Endothelial cell of umbilical vein (primary cell): ENCODE measurements at regions not wholly inside any gene's neighbourhood (a gene's known extent, or its start where the extent isn't known, plus 50 kb on each side); places are given as distances from the start of the nearest gene placed in this dataset.

Experiments
- BruUV-seq: library from RNA; stranded (reverse); fragments of 400-500 nt; replicated peaks from 2 replicates; lab custom pipeline; 2021; lab: Mats Ljungman, UMichigan
- CTCF ChIA-PET: fragments of 300-600, 350-600 bp; sonication (Branson Sonifier 250); formaldehyde crosslinking; loops from one replicate; lab custom pipeline; 2021; ENCODE audit warnings: antibody characterized with exemption, inconsistent platforms; lab: Charles Lee
- POLR2A ChIA-PET: fragments of 300-600, 350-600 bp; sonication (Branson Sonifier 250); formaldehyde crosslinking; loops from one replicate; lab custom pipeline; 2021; ENCODE audit warnings: antibody characterized with exemption, inconsistent platforms; lab: Charles Lee
- DNase-seq: peaks from one replicate; pipeline ENCODE4 v3.0.0-alpha.2; 2011; ENCODE audit warnings: low read depth, low spot score
- FAIRE-seq: peaks from 2 replicates; lab custom pipeline; 2011; peaks lifted over from hg19 to GRCh38; lab: Jason Lieb, UNC
- H2AFZ ChIP-seq: 2 replicates; pipeline ENCODE4 v1.6.0; 2012; ENCODE audit warnings: low read depth, low read length, control low read depth, inconsistent platforms
- H3K27ac ChIP-seq: 2 replicates; pipeline ENCODE4 v1.5.1; 2011; ENCODE audit warnings: low read depth, mild to moderate bottlenecking, control low read depth, low read length, moderate library complexity; ENCODE audit not compliant: insufficient read depth
- H3K27me3 ChIP-seq, 2 experiments: 2 replicates each; pipeline versions ENCODE4 v1.6.0 to v1.6.1; 2011; ENCODE audit warnings: low read length in 2 of 2, mixed read lengths in 1 of 2; ENCODE audit not compliant: control insufficient read depth in 2 of 2, insufficient read depth in 2 of 2
- H3K36me3 ChIP-seq, 2 experiments: 2 replicates in 1 of 2; 3 replicates in 1 of 2; pipeline ENCODE4 v1.5.1; 2011; ENCODE audit warnings: low read length in 2 of 2, mild to moderate bottlenecking in 1 of 2, moderate library complexity in 1 of 2; ENCODE audit not compliant: control insufficient read depth in 2 of 2, insufficient read depth in 2 of 2; ENCODE audit errors: extremely low read depth in 1 of 2
- H3K4me1 ChIP-seq: 3 replicates; pipeline ENCODE4 v1.5.1; 2011; ENCODE audit warnings: mild to moderate bottlenecking, low read length; ENCODE audit not compliant: control insufficient read depth, insufficient read depth; ENCODE audit errors: extremely low read depth
- H3K4me2 ChIP-seq: 2 replicates; pipeline ENCODE4 v1.6.1; 2011; ENCODE audit warnings: low read length, control low read depth, mixed read lengths; ENCODE audit not compliant: insufficient read depth
- H3K4me3 ChIP-seq, 3 experiments: fragments of 200-600 bp in 1 of 3; sonication (generic), shearing (Covaris generic) in 1 of 3; replicated peaks in 1 of 3; 2 replicates each; pipeline ENCODE4 v1.5.1; 2011 to 2016; ENCODE audit warnings: control low read depth in 3 of 3, low read length in 3 of 3, mild to moderate bottlenecking in 2 of 3, inconsistent platforms in 1 of 3, low read depth in 1 of 3, moderate library complexity in 1 of 3; ENCODE audit not compliant: insufficient read depth in 1 of 3
- H3K79me2 ChIP-seq: 2 replicates; pipeline ENCODE4 v1.6.0; 2012; ENCODE audit warnings: low read length, inconsistent platforms; ENCODE audit not compliant: control insufficient read depth, insufficient read depth
- H3K9ac ChIP-seq: replicated peaks from 2 replicates; pipeline ENCODE3; 2011; ENCODE audit warnings: low read length, control low read depth; ENCODE audit not compliant: insufficient read depth; ENCODE audit errors: extremely low read depth
- H3K9me1 ChIP-seq: replicated peaks from 3 replicates; pipeline ENCODE4 v1.6.0; 2011; ENCODE audit warnings: mild to moderate bottlenecking, low read length; ENCODE audit not compliant: control insufficient read depth, insufficient read depth; ENCODE audit errors: extremely low read depth
- H3K9me3 ChIP-seq: replicated peaks from 2 replicates; pipeline ENCODE4 v1.5.1; 2012; ENCODE audit warnings: low read length, inconsistent platforms; ENCODE audit not compliant: control insufficient read depth, insufficient read depth
- H4K20me1 ChIP-seq: replicated peaks from 2 replicates; pipeline ENCODE3; 2011; ENCODE audit warnings: mild to moderate bottlenecking, low read length; ENCODE audit not compliant: control insufficient read depth, insufficient read depth; ENCODE audit errors: extremely low read depth
- CTCF ChIP-seq, 2 donors: IDR thresholded peaks; 1 replicate in 1 of 2; 2 replicates in 1 of 2; pipeline ENCODE4 v1.5.1; 2011; ENCODE audit warnings: low read length in 2 of 2, mild to moderate bottlenecking in 2 of 2, moderate library complexity in 2 of 2, control low read depth in 1 of 2, inconsistent platforms in 1 of 2, low read depth in 1 of 2; ENCODE audit not compliant: insufficient read depth in 1 of 2; ENCODE audit errors: extremely low read depth in 1 of 2
- EZH2 ChIP-seq: IDR thresholded peaks from 2 replicates; pipeline ENCODE4 v1.6.1; 2012; ENCODE audit warnings: borderline replicate concordance, low read depth, mild to moderate bottlenecking, moderate library complexity, low read length, inconsistent platforms; ENCODE audit not compliant: severe bottlenecking
- FOS ChIP-seq: IDR thresholded peaks from 2 replicates; pipeline ENCODE4 v1.6.1; 2011; ENCODE audit warnings: mild to moderate bottlenecking, low read length, moderate library complexity, borderline replicate concordance; ENCODE audit not compliant: insufficient read depth
- GATA2 ChIP-seq: IDR thresholded peaks from 2 replicates; pipeline ENCODE4 v1.7.0; 2011; ENCODE audit warnings: low read depth, mild to moderate bottlenecking, moderate library complexity, mixed read lengths, low read length; ENCODE audit not compliant: insufficient read length, insufficient read depth
- JUN ChIP-seq: IDR thresholded peaks from 2 replicates; pipeline ENCODE4 v1.6.1; 2011; ENCODE audit warnings: borderline replicate concordance, low read depth; ENCODE audit not compliant: insufficient read length, insufficient read depth
- MAX ChIP-seq: IDR thresholded peaks from 2 replicates; pipeline ENCODE4 v1.6.1; 2011; ENCODE audit not compliant: insufficient read depth, insufficient read length
- MYC ChIP-seq: IDR thresholded peaks from one replicate; pipeline ENCODE4 v1.6.1; 2011; ENCODE audit warnings: mild to moderate bottlenecking, low read depth, low read length
- POLR2A ChIP-seq: IDR thresholded peaks from 2 replicates; pipeline ENCODE4 v1.6.1; 2012; ENCODE audit warnings: low read depth, mild to moderate bottlenecking, control low read depth, low read length
- POLR2AphosphoS5 ChIP-seq: IDR thresholded peaks from 2 replicates; pipeline ENCODE4 v1.6.1; 2012; ENCODE audit warnings: low read depth, mild to moderate bottlenecking, control low read depth, low read length, moderate library complexity; ENCODE audit not compliant: insufficient read depth
- dilution Hi-C: fragments of 300-500 bp; cut with MboI; formaldehyde crosslinking; loops from one replicate; pipeline ENCODE4 v1.15.0; 2019; ENCODE audit warnings: low sequenced_read_pairs; ENCODE audit not compliant: extremely low pct_ligation_motif_present
- intact Hi-C: fragments of 100-400 bp; cut with micrococcal nuclease; formaldehyde crosslinking; loops from one replicate; pipeline ENCODE4 v1.10.0; 2022

GRCh38 chr1:60864722-60865121, 217.6 kb upstream of the NFIA start:
- no TSS peak for BruUV-seq
- dilution Hi-C loops (no loop called here), intact Hi-C loops (no loop called here)
- Histone ChIP-seq H3K27me3 (no peaks in the 10 kb centered on the region), H3K27ac (no peak overlapping the region), H3K9me1 (no peaks in the 10 kb centered on the region), H3K36me3 (no peaks in the 10 kb centered on the region), H3K9ac (no peak overlapping the region), H4K20me1 (no peaks in the 10 kb centered on the region), H3K4me3 (no peak overlapping the region), H2AFZ (no peak overlapping the region), H3K4me1 (peaks cover 4% of the 10 kb centered on the region), H3K9me3 (no peaks in the 10 kb centered on the region), H3K79me2 (no peaks in the 10 kb centered on the region), H3K4me2 (no peak overlapping the region)
- no peak for FAIRE-seq
- CTCF ChIA-PET: no interaction called here
- no peak for DNase-seq
- no peak for TF ChIP-seq MYC
- TF ChIP-seq MAX: no peak
- no peak for TF ChIP-seq CTCF (IDR thresholded peaks at IDR 0.05; ENCODE audit: extremely low read depth in 1 of 2, insufficient read depth in 1 of 2, low read depth in 1 of 2, low read length in 2 of 2)
- no peak for TF ChIP-seq GATA2
- TF ChIP-seq JUN: no peak
- no peak for TF ChIP-seq FOS
- no peak for TF ChIP-seq POLR2A
- no peak for TF ChIP-seq POLR2AphosphoS5
- TF ChIP-seq EZH2: no peak
- POLR2A ChIA-PET: no interaction called here
